ENCODE measurements at regions not wholly inside any gene's neighbourhood (a gene's known extent, or its start where the extent isn't known, plus 50 kb on each side); places are given as distances from the start of the nearest gene placed in this dataset.
A peak's percentile ranks its signal among the peaks of the same experiment; 100 is the strongest.

DNA sequence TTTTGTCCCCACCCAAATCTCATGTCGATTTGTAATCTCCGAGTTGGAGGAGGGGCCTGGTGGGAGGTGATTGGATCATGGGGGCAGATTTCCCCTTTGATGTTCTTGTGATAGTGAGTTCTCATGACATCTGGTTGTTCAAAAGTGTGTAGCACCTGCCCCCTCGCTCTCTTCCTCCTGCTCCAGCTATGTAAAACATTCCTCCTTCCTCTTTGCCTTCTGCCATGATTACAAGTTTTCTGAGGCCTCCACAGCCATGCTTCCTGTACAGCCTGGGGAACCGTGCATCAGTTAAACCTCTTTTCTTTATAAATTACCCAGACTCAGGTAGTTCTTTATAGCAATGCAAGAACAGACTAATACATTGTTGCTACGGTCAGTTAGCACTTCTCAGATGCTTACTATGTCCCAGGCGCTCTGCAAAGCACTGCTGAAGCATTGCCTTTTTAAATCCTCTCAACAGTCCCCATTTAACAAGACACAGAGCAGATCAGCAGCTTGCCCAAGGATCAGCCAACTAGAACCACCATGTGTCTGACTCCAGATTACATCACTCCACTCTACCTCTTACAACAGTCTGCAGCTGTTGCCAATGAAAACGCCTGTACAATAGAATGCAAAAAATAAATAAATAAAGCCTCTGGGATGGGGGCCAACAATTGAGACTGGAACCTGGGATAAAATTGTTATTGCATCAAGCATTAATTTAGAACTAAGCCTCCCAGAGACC, 52.4 kb upstream of the USP1 start (continued):
- TF ChIP-seq ZSCAN5A (tag by site-specific recombination; IDR thresholded peaks at IDR 0.05) (no peak), ZFP41 (tag by site-specific recombination; IDR thresholded peaks at IDR 0.05; ENCODE audit: borderline replicate concordance) (no peak), ZNF26 (tag by site-specific recombination; IDR thresholded peaks at IDR 0.05) (no peak), ZXDB (tag by site-specific recombination; IDR thresholded peaks at IDR 0.05) (peak; percentile 71), ZBTB10 (tag by site-specific recombination; IDR thresholded peaks at IDR 0.05) (no peak), PATZ1 (tag by site-specific recombination; IDR thresholded peaks at IDR 0.05) (no peak), KLF10 (tag by site-specific recombination; IDR thresholded peaks at IDR 0.05) (peak; percentile 69), HOXA7 (CRISPR knock-in tag; IDR thresholded peaks at IDR 0.05; ENCODE audit: borderline replicate concordance) (no peak), ZNF274 (IDR thresholded peaks at IDR 0.05; ENCODE audit: low read length) (no peak), ZNF274 (tag by site-specific recombination; IDR thresholded peaks at IDR 0.05; ENCODE audit: borderline replicate concordance) (no peak), ZNF658 (tag by site-specific recombination; IDR thresholded peaks at IDR 0.05) (no peak), ZNF514 (tag by site-specific recombination; IDR thresholded peaks at IDR 0.05) (no peak), TRIM28 (IDR thresholded peaks at IDR 0.05; ENCODE audit: borderline replicate concordance, low read length) (peak; percentile 71; the same call in 1 of the 2 replicates), ZNF549 (tag by site-specific recombination; IDR thresholded peaks at IDR 0.05) (no peak), EGR2 (tag by site-specific recombination; IDR thresholded peaks at IDR 0.05; ENCODE audit: low read depth) (no peak), ZNF624 (tag by site-specific recombination; IDR thresholded peaks at IDR 0.05) (no peak), ZNF391 (tag by site-specific recombination; IDR thresholded peaks at IDR 0.05; ENCODE audit: borderline replicate concordance, low read depth) (no peak)
- TF ChIP-seq, protein P1, sequence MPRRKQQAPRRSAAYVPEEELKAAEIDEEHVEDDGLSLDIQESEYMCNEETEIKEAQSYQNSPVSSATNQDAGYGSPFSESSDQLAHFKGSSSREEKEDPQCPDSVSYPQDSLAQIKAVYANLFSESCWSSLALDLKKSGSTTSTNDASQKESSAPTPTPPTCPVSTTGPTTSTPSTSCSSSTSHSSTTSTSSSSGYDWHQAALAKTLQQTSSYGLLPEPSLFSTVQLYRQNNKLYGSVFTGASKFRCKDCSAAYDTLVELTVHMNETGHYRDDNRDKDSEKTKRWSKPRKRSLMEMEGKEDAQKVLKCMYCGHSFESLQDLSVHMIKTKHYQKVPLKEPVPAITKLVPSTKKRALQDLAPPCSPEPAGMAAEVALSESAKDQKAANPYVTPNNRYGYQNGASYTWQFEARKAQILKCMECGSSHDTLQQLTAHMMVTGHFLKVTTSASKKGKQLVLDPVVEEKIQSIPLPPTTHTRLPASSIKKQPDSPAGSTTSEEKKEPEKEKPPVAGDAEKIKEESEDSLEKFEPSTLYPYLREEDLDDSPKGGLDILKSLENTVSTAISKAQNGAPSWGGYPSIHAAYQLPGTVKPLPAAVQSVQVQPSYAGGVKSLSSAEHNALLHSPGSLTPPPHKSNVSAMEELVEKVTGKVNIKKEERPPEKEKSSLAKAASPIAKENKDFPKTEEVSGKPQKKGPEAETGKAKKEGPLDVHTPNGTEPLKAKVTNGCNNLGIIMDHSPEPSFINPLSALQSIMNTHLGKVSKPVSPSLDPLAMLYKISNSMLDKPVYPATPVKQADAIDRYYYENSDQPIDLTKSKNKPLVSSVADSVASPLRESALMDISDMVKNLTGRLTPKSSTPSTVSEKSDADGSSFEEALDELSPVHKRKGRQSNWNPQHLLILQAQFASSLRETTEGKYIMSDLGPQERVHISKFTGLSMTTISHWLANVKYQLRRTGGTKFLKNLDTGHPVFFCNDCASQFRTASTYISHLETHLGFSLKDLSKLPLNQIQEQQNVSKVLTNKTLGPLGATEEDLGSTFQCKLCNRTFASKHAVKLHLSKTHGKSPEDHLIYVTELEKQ (tag by site-specific recombination; IDR thresholded peaks at IDR 0.05; ENCODE audit: borderline replicate concordance): no peak
- TF ChIP-seq, protein P2, sequence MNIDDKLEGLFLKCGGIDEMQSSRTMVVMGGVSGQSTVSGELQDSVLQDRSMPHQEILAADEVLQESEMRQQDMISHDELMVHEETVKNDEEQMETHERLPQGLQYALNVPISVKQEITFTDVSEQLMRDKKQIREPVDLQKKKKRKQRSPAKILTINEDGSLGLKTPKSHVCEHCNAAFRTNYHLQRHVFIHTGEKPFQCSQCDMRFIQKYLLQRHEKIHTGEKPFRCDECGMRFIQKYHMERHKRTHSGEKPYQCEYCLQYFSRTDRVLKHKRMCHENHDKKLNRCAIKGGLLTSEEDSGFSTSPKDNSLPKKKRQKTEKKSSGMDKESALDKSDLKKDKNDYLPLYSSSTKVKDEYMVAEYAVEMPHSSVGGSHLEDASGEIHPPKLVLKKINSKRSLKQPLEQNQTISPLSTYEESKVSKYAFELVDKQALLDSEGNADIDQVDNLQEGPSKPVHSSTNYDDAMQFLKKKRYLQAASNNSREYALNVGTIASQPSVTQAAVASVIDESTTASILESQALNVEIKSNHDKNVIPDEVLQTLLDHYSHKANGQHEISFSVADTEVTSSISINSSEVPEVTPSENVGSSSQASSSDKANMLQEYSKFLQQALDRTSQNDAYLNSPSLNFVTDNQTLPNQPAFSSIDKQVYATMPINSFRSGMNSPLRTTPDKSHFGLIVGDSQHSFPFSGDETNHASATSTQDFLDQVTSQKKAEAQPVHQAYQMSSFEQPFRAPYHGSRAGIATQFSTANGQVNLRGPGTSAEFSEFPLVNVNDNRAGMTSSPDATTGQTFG (tag by site-specific recombination; IDR thresholded peaks at IDR 0.05; ENCODE audit: borderline replicate concordance): no peak
- TF ChIP-seq, protein P3, sequence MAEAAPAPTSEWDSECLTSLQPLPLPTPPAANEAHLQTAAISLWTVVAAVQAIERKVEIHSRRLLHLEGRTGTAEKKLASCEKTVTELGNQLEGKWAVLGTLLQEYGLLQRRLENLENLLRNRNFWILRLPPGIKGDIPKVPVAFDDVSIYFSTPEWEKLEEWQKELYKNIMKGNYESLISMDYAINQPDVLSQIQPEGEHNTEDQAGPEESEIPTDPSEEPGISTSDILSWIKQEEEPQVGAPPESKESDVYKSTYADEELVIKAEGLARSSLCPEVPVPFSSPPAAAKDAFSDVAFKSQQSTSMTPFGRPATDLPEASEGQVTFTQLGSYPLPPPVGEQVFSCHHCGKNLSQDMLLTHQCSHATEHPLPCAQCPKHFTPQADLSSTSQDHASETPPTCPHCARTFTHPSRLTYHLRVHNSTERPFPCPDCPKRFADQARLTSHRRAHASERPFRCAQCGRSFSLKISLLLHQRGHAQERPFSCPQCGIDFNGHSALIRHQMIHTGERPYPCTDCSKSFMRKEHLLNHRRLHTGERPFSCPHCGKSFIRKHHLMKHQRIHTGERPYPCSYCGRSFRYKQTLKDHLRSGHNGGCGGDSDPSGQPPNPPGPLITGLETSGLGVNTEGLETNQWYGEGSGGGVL (tag by site-specific recombination; IDR thresholded peaks at IDR 0.05): no peak
